GM19468 (cell line): ENCODE measurements at regions not wholly inside any gene's neighbourhood (a gene's known extent, or its start where the extent isn't known, plus 50 kb on each side); places are given as distances from the start of the nearest gene placed in this dataset.
"Not testable (repeated sequence)": the region's sequence is repeated elsewhere in the genome, so short reads cannot be mapped to it uniquely, and the experiment has no call there.

Experiments
- ATAC-seq: cut with Tn5 transposase; IDR thresholded peaks from one replicate; pipeline ENCODE4 v1.9.1; 2021; ENCODE audit warnings: mild to moderate bottlenecking, moderate library complexity, moderate number of reproducible peaks; ENCODE audit not compliant: unreplicated experiment; ENCODE audit errors: extremely low read depth

DNA sequence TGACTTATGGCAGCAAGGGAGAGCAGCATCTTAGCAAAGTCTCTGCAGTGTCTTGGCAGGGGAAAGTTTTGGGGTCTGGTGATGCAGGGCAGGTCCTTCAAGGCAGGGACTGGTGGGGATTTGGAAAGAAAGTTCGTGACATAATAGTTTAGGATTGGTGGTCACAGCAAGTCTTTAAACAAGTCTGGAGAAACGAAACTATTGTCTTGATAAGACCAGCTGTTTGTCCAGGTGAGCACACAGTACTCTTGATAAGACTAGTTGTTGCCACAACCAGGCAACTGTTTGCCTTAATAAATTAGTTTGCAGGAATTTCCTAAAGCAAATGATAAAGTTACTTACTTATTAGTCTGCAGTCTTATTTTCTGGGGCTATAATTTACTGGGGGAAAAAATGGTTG is 136.1 kb downstream of the AKR1D1 start:
- ATAC-seq: no peak

DNA sequence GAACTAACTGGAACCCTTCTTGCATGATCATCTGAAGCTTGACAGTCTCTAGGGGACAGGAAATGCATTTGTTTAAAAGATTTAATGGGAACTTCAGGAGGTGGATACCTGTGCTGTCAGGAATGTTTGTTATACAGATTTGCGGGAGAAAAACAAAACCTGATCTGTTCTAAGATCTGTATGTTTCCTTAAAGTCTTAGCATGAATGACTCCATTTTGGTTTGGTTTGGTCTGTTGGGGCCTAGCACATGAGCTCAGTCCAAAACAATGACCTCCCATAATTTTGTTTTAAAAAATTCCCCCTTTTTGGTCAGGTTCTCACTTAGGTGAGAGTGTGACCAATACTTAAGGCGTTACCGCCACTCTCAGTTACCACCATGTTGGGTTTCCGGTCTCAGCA is 138.7 kb downstream of the AKR1D1 start:
- no peak for ATAC-seq

DNA sequence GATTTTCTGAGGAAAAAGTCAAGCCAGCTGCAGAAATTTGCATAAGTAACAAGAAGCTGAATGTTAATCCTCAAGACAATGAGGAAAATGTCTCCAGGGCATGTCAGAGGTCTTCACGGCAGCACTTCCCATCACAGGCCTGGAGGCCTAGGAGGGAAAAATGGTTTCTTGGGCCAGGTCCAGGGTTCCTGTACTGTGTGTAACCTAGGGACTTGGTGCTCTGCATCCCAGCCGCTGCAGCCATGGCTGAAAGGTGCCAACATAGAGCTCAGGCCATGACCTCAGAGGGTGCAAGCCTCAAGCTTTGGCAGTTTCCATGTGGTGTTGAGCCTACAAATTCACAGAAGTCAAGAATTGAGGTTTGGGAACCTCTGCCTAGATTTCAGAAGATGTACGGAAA is 144.1 kb downstream of the AKR1D1 start:
- not testable (repeated sequence) for ATAC-seq

DNA sequence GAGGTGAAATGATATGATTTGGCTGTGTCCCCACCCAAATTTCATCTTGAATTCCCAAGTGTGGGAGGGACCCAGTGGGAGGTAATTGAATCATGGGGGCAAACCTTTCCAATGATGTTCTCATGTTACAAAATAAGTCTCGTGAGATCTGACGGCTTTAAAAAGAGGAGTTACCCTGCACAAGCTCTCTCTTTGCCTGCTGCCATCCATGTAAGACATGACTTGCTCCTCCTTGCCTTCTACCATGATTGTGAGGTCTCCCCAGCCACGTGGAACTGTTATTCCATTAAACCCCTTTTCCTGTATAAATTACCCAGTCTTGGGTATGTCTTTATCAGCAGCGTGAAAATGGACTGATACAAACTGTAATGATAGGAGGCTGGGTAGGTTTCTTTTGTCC is 145.1 kb downstream of the AKR1D1 start:
- ATAC-seq: not testable (repeated sequence)

DNA sequence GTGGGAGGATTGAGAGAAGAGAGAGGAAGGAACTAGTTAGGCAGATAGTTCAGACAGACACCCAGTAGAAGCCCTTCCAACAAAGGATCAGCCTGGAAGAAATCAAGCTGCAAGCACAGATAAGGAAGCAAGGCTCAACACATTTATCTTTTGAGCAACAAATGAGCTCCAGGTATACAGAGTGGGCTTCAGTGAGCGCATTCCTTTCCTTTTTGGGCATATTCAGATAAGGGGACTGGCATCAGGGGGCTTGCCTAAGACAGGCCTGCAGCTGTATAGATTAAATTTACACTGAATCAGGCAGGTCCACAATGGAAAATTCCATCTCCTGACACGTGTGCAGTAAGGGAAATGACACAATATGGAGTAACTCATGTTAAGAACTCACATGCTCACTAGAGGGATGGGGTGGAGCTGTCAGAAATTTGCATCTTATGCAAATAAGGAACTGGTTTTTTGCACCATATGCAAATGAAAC is 147.2 kb downstream of the AKR1D1 start:
- ATAC-seq: no peak

DNA sequence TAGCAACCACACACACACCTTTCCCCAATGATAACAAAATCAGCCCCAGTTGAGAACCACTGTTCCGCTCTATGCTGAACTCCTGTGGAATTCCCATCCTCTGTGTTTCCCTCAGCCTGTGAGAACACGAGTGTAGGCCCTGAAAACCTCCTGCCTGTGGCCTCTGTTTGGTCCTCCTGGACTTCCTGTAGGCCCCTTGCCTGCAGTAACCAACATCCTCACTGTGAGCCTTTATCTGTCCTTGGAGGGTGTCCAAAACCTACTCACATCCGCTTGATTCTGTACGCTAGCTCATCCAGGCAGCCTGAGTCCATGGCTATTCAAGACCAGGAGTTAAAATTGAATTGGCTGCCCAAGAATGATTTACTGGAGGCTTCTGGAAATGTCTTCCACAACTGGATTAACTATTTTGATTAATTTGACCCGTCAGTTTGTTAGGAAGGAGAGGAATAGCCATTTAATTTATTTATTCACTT is 149.8 kb downstream of the AKR1D1 start:
- ATAC-seq: no peak

DNA sequence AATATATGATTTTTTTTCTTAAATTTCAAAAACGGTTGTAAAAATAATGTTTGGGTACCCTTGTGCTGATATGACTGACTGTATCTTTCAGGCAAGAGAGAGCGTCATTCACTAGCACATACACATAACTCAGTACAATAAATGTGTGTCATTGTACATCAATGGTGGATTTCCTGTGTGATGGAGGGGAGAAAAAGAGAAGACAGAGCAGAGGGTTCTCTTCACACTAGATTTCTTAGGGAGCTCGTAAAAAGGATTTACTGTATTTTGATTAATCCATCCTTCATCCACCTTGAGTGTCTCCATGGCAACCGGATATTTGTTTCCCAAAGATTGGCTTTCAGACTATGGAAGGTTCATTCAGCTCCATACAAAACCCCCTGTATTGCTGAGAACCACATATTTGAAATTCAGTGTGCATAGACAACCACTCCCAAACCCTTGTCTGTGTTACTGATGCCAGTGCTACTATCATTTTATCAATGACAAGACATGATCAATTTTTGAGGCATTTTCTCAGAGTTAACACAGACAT is 150.6 kb downstream of the AKR1D1 start:
- no peak for ATAC-seq

DNA sequence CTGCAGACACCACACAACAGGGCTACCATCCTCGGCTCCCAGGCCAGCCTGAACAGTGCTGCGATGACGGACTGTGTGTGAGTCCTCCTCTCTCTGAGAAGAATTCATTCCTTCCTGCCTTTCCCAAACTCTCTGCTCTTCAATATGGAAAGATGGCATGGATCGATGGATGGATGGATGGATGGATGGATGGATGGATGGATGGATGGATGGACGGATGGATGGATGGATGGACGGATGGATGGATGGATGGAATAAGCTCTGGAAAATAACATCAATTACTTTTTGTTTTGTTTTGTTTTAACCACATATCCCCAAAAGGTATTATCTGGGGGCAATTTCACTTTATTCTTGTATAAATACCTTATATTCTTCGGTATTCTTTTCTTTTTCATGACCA is 151.9 kb downstream of the AKR1D1 start:
- ATAC-seq: no peak

DNA sequence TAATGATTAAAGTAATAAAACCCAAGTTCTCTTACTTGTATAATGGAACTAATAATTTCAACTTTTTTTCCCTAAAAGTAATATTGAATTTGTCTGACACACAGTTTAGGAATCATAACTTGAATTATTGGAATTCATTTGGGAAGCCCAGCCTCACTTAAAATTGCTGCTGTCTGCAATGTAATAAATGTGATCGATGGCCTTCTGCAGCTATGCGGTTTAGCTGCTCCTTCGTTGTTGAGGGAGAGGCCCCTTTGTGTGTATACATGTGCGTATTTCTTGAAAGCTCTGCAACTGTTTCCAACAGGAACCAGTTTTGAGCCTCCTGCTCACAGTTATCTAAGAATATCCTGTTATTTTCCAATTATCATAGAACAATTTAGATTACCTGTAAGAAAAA is 152.5 kb downstream of the AKR1D1 start:
- ATAC-seq: no peak

DNA sequence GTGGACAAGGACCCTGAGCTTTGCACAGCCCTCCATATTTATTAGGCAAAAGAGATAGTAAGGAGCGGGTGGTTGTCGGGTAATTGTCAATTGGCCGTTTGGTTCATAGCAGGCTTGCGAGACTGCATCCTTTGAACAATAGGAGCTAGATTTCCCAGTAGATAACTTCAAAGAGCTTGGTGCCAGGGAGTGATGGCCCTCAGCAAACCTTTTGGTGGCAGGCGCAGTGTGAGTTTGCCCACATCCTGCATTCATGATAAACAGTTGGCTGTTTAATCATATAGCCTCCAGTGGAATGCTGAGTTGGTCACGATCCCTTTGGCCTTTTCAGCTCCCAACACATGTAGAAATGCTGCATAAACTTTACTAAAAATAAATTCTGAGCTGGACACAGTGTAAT is 156.9 kb downstream of the AKR1D1 start:
- no peak for ATAC-seq

DNA sequence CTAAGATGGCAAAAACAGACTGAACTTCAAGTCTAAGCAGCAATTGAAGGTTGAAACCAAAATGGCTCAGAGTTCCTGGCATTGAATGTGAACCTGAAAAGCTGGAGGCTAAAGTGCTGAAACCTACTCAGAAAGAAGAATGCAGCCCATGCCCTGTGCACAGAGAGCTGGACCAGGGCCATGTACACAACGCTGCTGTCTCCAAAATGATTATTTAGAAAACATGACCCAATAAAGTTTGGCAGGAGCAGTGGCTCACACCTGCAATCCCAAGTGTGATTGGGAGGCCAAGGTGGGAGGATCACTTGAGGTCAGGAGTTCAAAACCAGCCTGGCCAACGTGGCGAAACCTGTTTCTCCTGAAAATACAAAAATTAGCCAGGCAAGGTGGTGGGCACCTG is 158.9 kb downstream of the AKR1D1 start:
- no peak for ATAC-seq

DNA sequence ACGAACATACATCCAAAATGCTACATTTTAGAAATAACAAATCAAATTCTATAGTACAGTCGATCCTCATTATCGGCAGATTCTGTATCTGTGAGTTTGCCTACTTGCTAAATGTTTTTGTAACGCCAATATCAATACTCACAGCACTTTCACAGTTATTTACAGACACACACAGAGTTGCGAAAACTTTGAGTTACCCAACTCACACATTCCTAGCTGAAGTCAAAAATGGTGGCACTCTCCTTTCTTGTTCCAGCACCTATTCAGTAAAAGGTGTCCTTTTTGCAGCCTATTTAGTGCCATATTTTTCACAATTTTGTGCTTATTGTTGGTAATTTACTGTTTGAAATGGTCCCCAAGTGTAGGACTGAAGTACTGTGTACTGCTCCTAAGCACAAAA is 161.7 kb downstream of the AKR1D1 start:
- ATAC-seq: no peak

DNA sequence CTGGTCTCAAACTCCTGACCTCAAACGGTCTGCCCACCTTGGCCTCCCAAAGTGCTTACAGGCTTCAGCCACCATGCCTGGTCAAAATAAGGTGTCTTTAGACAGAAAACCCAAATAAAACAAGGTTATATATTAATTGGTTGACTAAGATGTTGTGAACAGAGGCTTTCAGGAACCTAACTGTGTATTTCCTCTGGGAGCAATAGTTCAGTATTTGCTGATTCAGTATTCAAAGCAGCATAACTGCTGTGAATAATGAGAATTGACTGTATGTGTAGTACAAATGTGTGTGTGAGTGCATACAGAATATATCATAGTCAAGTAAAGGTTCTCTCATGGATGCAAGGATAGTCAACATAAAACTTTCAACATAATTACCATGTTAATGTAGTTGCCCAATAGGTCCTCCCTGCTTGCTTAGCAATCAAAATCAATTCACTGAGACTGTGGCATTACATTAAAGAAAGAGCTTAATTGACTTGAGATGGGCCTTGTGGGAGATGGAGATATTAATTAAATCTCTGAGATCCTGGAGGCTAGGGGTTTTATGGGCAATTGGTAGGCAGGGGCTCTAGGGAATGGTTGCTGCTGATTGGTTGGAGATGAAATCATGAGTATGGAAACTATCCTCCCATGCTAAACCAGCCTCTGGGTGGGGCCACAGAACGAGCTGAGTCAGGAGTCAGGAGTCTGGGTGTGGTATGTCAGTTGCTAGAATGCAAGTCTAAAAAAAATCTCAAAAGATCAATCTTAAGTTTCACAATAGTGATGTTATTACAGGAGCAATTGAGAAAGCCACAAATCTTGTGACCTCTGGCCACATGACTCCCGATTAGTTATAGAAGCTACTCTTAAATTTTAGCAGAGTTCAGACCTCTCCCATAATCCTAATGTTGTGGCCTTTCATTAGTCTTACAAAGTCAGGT is 162.7 kb downstream of the AKR1D1 start:
- ATAC-seq: no peak

DNA sequence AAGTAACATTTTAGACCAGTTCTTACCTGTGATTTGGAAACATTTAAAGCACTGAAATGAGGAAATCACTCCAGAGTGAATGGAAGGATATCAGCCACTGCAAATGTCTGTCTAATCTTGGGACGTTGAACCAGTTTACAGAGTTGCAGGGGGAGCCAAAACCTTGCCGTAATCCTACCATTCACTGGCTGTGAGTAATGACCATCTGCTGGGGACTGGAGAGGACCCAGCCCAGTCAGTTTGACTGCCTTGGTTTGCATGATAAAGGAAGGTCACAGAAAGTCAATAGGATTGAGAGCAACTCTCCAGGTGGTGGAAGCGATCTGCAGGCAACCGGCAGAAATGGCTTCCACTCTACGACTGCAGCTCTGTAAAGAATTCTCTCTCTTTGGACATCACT is 167.2 kb downstream of the AKR1D1 start:
- no peak for ATAC-seq

DNA sequence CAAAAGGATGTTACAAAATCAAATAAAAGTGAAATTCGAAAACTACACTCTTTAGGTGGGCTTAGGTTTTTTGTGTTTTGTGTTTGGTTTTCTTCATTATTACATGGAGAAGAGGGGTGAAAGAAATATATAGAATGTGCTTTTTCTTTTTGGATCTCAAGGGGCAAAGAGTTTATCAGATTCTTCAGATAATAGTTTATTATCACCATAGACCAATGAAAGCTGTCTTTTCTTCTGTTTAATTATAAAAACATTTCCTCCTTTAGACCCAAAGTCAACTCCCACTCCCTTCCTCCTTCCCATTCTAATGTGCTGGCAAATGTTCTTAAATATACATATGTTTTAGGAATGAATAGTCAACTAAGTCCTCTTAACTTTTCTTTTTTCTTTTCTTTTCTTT is 167.6 kb downstream of the AKR1D1 start:
- ATAC-seq: no peak

DNA sequence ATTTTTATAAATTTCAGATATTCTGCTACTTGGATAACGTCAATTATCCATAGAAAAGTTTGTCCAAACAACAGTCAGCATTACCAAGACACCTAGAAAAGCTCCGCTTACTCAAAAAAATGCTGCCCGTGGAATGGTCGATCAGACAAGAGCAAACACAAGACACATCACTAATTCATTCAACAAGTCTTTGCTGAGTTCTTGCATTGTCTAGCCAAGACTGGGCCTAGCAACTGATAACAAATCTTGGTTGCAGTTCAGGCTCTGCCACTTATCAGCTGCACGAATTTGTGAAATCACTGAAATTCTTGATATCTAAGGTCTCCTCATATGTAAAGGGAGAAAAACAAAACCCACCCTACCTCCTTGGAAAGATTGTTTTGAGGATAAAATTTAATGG is 168.3 kb downstream of the AKR1D1 start:
- no peak for ATAC-seq

DNA sequence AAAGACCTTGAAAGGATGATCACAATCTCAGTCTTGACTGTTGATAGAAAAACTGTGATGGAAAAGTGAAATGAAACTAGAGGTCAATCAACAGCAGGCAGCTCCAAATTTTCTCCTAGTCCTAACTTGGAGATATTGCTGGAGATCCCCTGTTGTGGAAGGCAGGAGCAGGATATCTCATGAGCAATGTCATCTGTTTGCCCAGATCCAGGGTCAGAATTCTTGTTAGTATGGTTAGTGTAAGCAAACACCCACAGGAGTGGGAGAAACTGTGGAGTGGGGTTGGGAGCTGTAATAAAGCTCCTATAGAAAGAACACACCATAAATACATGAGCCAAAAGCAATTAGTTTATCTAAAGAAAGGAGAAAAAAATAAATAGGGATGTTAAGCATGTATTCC is 169.0 kb downstream of the AKR1D1 start:
- ATAC-seq: no peak

DNA sequence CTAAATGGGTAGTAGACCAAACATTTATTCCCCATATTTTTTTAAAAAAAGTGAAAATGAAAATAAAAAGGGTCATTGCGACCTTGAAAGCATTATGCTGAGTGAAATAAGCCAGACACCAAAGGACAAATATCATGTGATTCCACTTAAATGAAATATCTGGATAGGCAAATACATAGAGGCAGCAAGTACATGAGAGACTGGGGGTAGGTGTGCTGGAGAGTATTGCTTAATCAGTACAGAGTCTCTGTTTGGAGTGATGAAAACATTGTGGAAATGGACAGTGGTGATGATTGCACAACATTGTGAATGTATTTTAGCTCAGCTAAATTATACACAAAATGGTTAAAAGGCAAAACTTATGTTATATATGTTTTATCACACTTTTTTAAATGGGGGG is 169.4 kb downstream of the AKR1D1 start:
- no peak for ATAC-seq

DNA sequence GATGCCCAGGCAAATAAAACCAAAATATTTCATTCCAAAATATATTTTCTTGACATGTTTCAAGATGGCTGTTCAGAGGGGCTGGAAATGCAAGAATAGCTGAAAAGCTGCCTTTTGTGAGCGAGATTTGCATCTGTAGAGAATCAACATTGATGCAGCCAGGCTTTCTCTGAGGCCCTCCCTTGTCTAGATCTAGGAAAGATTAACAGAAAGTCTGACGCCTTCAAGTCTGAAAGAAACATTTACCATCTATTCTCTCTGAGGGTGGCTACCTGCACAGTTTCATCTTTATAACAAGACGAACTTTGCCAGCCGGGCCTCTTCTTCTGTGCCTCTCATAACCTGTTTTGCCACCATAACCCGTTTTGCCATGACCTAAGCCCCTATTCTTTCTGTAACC is 170.2 kb downstream of the AKR1D1 start:
- ATAC-seq: no peak

DNA sequence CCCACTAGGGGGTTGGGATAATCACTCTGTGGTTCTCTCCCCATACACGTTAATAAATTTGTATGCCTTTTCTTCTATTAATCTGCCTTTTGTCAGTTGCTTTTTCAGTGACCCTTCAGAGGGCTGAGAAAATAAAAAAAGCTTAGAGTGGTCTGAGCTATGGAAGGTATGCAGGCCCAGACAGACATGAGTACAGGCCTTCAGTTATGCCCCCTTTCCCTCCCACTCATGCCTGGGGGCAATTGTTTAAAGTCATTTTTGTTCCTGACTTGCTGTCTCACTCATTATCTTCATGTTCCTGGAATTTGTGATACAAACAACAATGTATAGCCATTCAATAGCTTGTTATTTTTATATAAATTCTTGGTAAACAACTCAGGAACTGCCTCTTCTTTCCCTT is 170.8 kb downstream of the AKR1D1 start:
- ATAC-seq: no peak

DNA sequence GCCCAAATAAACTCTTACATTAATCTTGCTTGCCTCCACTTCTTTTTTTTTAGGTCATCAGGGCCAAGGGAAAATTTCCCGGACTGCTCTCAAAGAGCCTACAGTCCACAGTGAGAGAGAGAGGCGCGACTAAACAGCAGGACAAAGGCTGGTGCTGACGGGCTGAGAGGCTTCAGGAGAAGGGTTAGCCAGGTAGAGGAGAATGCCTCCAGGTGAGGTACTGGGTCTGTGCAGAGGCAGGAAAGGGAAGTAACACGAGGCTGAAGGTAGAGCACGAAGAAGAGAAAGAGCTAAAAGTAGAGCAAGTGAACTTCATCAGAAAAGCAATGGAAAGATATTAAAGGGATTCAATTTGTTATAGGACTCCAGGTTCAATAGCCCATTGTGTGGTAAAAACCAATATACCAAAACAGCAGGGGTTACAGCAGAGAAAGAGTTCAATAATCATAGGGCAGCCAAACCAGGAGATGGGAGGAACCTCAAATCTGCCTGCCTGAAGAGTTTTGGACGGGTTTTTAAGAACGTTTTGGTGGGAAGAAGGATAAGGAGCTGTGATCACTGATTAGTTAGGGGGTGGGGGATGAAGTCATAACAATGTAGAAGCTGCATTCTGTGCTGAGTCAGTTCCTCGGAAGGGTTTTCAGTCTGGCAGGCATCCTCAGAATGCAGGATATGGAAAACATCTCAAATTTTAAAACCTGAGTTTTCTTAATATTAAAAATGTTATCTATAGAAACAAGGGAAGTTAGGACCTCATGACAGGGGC is 171.5 kb downstream of the AKR1D1 start:
- ATAC-seq: no peak
